MM.1S (cell line): ENCODE measurements at regions not wholly inside any gene's neighbourhood (a gene's known extent, or its start where the extent isn't known, plus 50 kb on each side); places are given as distances from the start of the nearest gene placed in this dataset.

Experiments
- DNase-seq: peaks from one replicate; pipeline ENCODE4 v3.0.0-alpha.2; 2015
- H2AFZ ChIP-seq: fragments of 300-600 bp; sonication (generic); 2 replicates; pipeline ENCODE4 v1.6.0; 2016; ENCODE audit warnings: antibody characterized with exemption, low read length
- H3F3A ChIP-seq: fragments of 300-600 bp; sonication (generic); 2 replicates; pipeline ENCODE4 v1.6.1; 2016; ENCODE audit warnings: mild to moderate bottlenecking, antibody characterized with exemption, low read length, moderate library complexity, mixed read lengths; ENCODE audit not compliant: insufficient read depth
- H3K27ac ChIP-seq: fragments of 300-600 bp; sonication (generic); 2 replicates; pipeline ENCODE4 v1.5.1; 2016; ENCODE audit warnings: mild to moderate bottlenecking, low read length
- H3K27me3 ChIP-seq: fragments of 300-600 bp; sonication (generic); replicated peaks from 2 replicates; pipeline ENCODE4 v1.6.0; 2016; ENCODE audit warnings: low read length; ENCODE audit not compliant: insufficient read depth
- H3K36me3 ChIP-seq: fragments of 300-600 bp; sonication (generic); replicated peaks from 2 replicates; pipeline ENCODE4 v1.6.1; 2016; ENCODE audit warnings: mild to moderate bottlenecking, low read length, mixed read lengths; ENCODE audit not compliant: insufficient read depth
- H3K4me1 ChIP-seq: fragments of 300-600 bp; sonication (generic); 2 replicates; pipeline ENCODE4 v1.6.1; 2016; ENCODE audit warnings: low read length, mixed read lengths
- H3K4me2 ChIP-seq: fragments of 300-600 bp; sonication (generic); 2 replicates; pipeline ENCODE4 v1.6.0; 2016; ENCODE audit warnings: low read depth, low read length
- H3K4me3 ChIP-seq: fragments of 300-600 bp; sonication (generic); 2 replicates; pipeline ENCODE4 v1.5.1; 2016; ENCODE audit warnings: low read length, mixed read lengths
- H3K79me2 ChIP-seq: fragments of 300-600 bp; sonication (generic); 2 replicates; pipeline ENCODE4 v1.6.1; 2016; ENCODE audit warnings: mixed run types, low read length, mixed read lengths
- H3K9ac ChIP-seq: fragments of 300-600 bp; sonication (generic); 2 replicates; pipeline ENCODE4 v1.6.1; 2016; ENCODE audit warnings: low read length, mixed read lengths
- H3K9me2 ChIP-seq: fragments of 300-600 bp; sonication (generic); replicated peaks from 2 replicates; pipeline ENCODE4 v1.6.1; 2016; ENCODE audit warnings: mild to moderate bottlenecking, low read length, mixed read lengths; ENCODE audit not compliant: insufficient read depth
- H3K9me3 ChIP-seq: fragments of 300-600 bp; sonication (generic); replicated peaks from 2 replicates; pipeline ENCODE4 v1.6.1; 2016; ENCODE audit warnings: mild to moderate bottlenecking, low read length, mixed read lengths; ENCODE audit not compliant: insufficient read depth
- H4K20me1 ChIP-seq: fragments of 300-600 bp; sonication (generic); 2 replicates; pipeline ENCODE4 v1.6.1; 2016; ENCODE audit warnings: mild to moderate bottlenecking, low read length, moderate library complexity, mixed read lengths; ENCODE audit not compliant: insufficient read depth
- EZH2 ChIP-seq: fragments of 300-600 bp; sonication (generic); optimal IDR thresholded peaks from 2 replicates; pipeline ENCODE3; 2017; ENCODE audit warnings: low read depth, mild to moderate bottlenecking, antibody characterized with exemption, low read length, mixed read lengths
- EZH2phosphoT487 ChIP-seq: fragments of 300-600 bp; sonication (generic); IDR thresholded peaks from 2 replicates; pipeline ENCODE4 v1.6.1; 2018; ENCODE audit warnings: antibody characterized with exemption, low read length
- TF ChIP-seq, protein P1 (sequence below): fragments of 300-600 bp; sonication (generic); IDR thresholded peaks from 2 replicates; pipeline ENCODE4 v1.5.1; 2016; ENCODE audit warnings: antibody characterized with exemption, low read length, mixed read lengths

DNA sequence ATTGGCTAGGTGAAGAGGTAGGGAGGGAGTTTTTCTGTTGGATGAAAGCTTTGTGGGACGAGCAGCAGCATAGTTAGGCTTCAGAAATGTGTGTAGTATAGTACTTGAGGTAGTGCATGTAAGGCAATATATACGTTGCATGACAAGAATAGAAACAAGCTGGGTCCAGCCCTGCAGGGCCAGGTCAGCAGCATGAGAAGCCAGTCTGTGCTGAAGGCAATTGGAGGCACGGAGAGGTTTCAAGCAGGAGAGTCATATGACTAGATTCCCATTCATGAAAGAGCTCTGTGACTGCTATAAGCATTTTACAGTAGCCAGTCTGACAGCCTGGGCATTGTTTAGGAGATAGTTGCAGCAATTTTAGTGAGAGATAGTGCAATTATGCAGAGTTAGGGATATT lies 84.2 kb upstream of the DSCAM start:
- no peak for DNase-seq
- H4K20me1 ChIP-seq: no peaks in the 10 kb centered on the region
- no peak overlapping the region for H3K9ac ChIP-seq
- H3K36me3 ChIP-seq: no peaks in the 10 kb centered on the region
- no peaks in the 10 kb centered on the region for H3K9me3 ChIP-seq
- no peaks in the 10 kb centered on the region for H3F3A ChIP-seq
- no peak overlapping the region for H3K4me3 ChIP-seq
- no peaks in the 10 kb centered on the region for H3K79me2 ChIP-seq
- no peak overlapping the region for H3K4me2 ChIP-seq
- no peaks in the 10 kb centered on the region for H3K4me1 ChIP-seq
- H3K27ac ChIP-seq: no peak overlapping the region
- no peaks in the 10 kb centered on the region for H3K27me3 ChIP-seq
- no peak overlapping the region for H2AFZ ChIP-seq
- TF ChIP-seq, protein P1, sequence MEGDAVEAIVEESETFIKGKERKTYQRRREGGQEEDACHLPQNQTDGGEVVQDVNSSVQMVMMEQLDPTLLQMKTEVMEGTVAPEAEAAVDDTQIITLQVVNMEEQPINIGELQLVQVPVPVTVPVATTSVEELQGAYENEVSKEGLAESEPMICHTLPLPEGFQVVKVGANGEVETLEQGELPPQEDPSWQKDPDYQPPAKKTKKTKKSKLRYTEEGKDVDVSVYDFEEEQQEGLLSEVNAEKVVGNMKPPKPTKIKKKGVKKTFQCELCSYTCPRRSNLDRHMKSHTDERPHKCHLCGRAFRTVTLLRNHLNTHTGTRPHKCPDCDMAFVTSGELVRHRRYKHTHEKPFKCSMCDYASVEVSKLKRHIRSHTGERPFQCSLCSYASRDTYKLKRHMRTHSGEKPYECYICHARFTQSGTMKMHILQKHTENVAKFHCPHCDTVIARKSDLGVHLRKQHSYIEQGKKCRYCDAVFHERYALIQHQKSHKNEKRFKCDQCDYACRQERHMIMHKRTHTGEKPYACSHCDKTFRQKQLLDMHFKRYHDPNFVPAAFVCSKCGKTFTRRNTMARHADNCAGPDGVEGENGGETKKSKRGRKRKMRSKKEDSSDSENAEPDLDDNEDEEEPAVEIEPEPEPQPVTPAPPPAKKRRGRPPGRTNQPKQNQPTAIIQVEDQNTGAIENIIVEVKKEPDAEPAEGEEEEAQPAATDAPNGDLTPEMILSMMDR: no peak
- TF ChIP-seq EZH2phosphoT487 (no peak), EZH2 (no peak)
- H3K9me2 ChIP-seq: no peaks in the 10 kb centered on the region

DNA sequence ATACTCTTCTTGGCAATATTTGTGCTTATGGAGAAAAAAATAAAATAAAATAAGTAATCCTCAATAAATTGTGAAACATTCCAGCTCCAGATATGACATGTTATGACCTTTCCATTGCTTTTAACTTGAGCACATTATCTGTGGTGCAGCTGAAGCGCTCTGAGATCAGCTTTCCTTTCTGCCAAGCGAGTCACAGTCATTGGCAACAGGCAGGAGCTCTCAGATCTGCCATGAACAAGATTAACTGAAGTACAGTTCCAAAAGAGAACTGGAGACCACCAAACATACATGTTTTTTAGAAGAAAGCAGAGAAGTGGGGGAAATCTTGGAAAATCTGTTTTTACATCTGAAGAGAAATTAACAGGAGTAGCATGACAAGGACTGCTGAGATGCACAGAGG lies 89.2 kb upstream of the DSCAM start:
- TF ChIP-seq EZH2phosphoT487 (no peak), EZH2 (no peak)
- TF ChIP-seq, protein P1: no peak
- Histone ChIP-seq H3K4me1 (no peaks in the 10 kb centered on the region), H3K36me3 (no peaks in the 10 kb centered on the region), H3K79me2 (no peaks in the 10 kb centered on the region), H3K27ac (no peak overlapping the region), H3K4me3 (no peak overlapping the region), H3K9me3 (no peaks in the 10 kb centered on the region), H3F3A (no peaks in the 10 kb centered on the region), H3K4me2 (no peak overlapping the region), H3K9me2 (no peaks in the 10 kb centered on the region), H3K27me3 (no peaks in the 10 kb centered on the region), H2AFZ (no peak overlapping the region), H4K20me1 (no peaks in the 10 kb centered on the region), H3K9ac (no peak overlapping the region)
- no peak for DNase-seq

DNA sequence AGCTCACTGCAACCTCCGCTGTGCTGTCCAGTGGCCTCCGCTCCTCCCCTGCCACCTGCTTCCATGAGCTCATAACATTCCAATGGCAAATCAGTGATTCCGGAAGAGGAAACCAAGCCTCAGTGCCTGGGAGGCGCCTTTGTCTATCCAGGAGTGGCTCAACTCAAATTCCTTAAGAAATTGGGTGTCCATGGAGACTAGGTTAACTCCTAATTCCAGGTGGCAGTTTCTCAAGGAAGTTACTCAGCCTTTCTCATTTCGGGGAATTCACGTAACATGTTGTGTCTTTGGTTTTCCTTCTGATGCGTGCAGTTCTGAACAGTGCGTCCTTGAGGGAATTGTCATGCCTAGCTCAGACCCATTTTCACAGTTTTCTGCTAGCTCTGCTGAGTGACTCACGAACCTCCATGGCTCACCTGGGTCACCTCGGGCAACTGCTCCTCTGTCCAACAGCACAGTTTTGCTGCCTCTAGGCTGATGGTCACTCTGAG lies 89.9 kb upstream of the DSCAM start:
- Histone ChIP-seq H3F3A (no peaks in the 10 kb centered on the region), H3K4me2 (no peak overlapping the region), H3K27ac (no peak overlapping the region), H3K27me3 (no peaks in the 10 kb centered on the region), H3K36me3 (no peaks in the 10 kb centered on the region), H3K4me3 (no peak overlapping the region), H4K20me1 (no peaks in the 10 kb centered on the region), H3K9me3 (no peaks in the 10 kb centered on the region), H3K9ac (no peak overlapping the region), H3K9me2 (no peaks in the 10 kb centered on the region), H3K79me2 (no peaks in the 10 kb centered on the region), H2AFZ (no peak overlapping the region), H3K4me1 (no peaks in the 10 kb centered on the region)
- TF ChIP-seq EZH2 (no peak), EZH2phosphoT487 (no peak)
- TF ChIP-seq, protein P1: no peak
- DNase-seq: no peak
